Coronary artery (tissue), 2 donors: ENCODE measurements at regions not wholly inside any gene's neighbourhood (a gene's known extent, or its start where the extent isn't known, plus 50 kb on each side); places are given as distances from the start of the nearest gene placed in this dataset.
"Not testable (repeated sequence)": the region's sequence is repeated elsewhere in the genome, so short reads cannot be mapped to it uniquely, and the experiment has no call there.

Source experiments
- DNase-seq: peaks from one replicate; pipeline ENCODE4 v3.0.0-alpha.2; 2017; ENCODE audit warnings: low spot score
- H3K27ac ChIP-seq, 2 donors: fragments of 200-600 bp; sonication (generic); one replicate each; pipeline ENCODE4 v1.5.1; 2016 to 2019
- H3K4me3 ChIP-seq: fragments of 200-600 bp; sonication (generic); 2 replicates; pipeline ENCODE4 v1.5.1; 2016; ENCODE audit warnings: mild to moderate bottlenecking, moderate library complexity
- CTCF ChIP-seq: fragments of 200-600 bp; sonication (generic); IDR thresholded peaks from one replicate; pipeline ENCODE4 v1.5.1; 2019; ENCODE audit warnings: antibody characterized with exemption

- DNase-seq, result no peak
- Histone ChIP-seq H3K27ac (no peak overlapping the region), H3K4me3 (no peak overlapping the region)
- TF ChIP-seq CTCF, result no peak
Observed at GRCh38 chrY:7781501-7781900, 869.9 kb upstream of the AMELY start.

- not testable (repeated sequence) for H3K27ac ChIP-seq, H3K4me3 ChIP-seq, DNase-seq
Observed at GRCh38 chrY:7775436-7775835, 863.9 kb upstream of the AMELY start.

- no peak for DNase-seq
- Histone ChIP-seq H3K4me3 (no peak overlapping the region), H3K27ac (no peak overlapping the region)
- no peak for TF ChIP-seq CTCF
Observed at GRCh38 chrY:7771771-7772170, 860.2 kb upstream of the AMELY start.

- no peak for TF ChIP-seq CTCF
- H3K27ac ChIP-seq, result no peak overlapping the region
Observed at GRCh38 chrY:7769790-7770375, 858.3 kb upstream of the AMELY start.

GRCh38 chrY:7768901-7769300 lies 857.3 kb upstream of the AMELY start:
- no peak overlapping the region for H3K27ac ChIP-seq
- TF ChIP-seq CTCF, result no peak
- no peak overlapping the region for H3K4me3 ChIP-seq
- no peak for DNase-seq

More at GRCh38 chrY:7769790-7770375, 858.3 kb upstream of the AMELY start:
- DNase-seq, result no peak
- no peak overlapping the region for H3K4me3 ChIP-seq

GRCh38 chrY:7753711-7754110 lies 842.2 kb upstream of the AMELY start:
- DNase-seq, result peak; percentile 0
- Histone ChIP-seq H3K27ac (no peak overlapping the region), H3K4me3 (no peak overlapping the region)
- TF ChIP-seq CTCF, result no peak

- no peak for TF ChIP-seq CTCF
- Histone ChIP-seq H3K27ac (no peak overlapping the region), H3K4me3 (no peak overlapping the region)
- no peak for DNase-seq
Observed at GRCh38 chrY:7746781-7747180, 835.2 kb upstream of the AMELY start.

- H3K27ac ChIP-seq, result no peak overlapping the region
- no peak for TF ChIP-seq CTCF
- no peak overlapping the region for H3K4me3 ChIP-seq
- no peak for DNase-seq
Observed at GRCh38 chrY:7745581-7745901, 834.0 kb upstream of the AMELY start.
